ENCODE measurements at regions not wholly inside any gene's neighbourhood (a gene's known extent, or its start where the extent isn't known, plus 50 kb on each side); places are given as distances from the start of the nearest gene placed in this dataset.

- DNase-seq (ENCODE audit: extremely low read depth, low read depth): no peak
Observed at GRCh38 chr2:221318376-221319130, 253.6 kb downstream of the EPHA4 start.

GRCh38 chr2:221322741-221323140 is 249.4 kb downstream of the EPHA4 start:
- DNase-seq (ENCODE audit: extremely low read depth, low read depth): no peak

- no peak for DNase-seq (ENCODE audit: extremely low read depth, low read depth)
Observed at GRCh38 chr2:221323513-221323912, 248.6 kb downstream of the EPHA4 start.

- DNase-seq (ENCODE audit: extremely low read depth, low read depth): no peak
Observed at GRCh38 chr2:221330436-221330835, 241.7 kb downstream of the EPHA4 start.

- no peak for DNase-seq (ENCODE audit: extremely low read depth, low read depth)
Observed at GRCh38 chr2:221334481-221335218, 237.5 kb downstream of the EPHA4 start.

- no peak for DNase-seq (ENCODE audit: extremely low read depth, low read depth)
Observed at GRCh38 chr2:221335219-221335752, 236.8 kb downstream of the EPHA4 start.

GRCh38 chr2:221336967-221337366 is 235.1 kb downstream of the EPHA4 start:
- DNase-seq (ENCODE audit: extremely low read depth, low read depth): no peak

GRCh38 chr2:221337957-221338685 is 234.0 kb downstream of the EPHA4 start:
- no peak for DNase-seq (ENCODE audit: extremely low read depth, low read depth)

GRCh38 chr2:221342388-221342787 is 229.7 kb downstream of the EPHA4 start:
- DNase-seq (ENCODE audit: extremely low read depth, low read depth): no peak

- DNase-seq (ENCODE audit: extremely low read depth, low read depth): no peak
Observed at GRCh38 chr2:221343524-221343923, 228.6 kb downstream of the EPHA4 start.

- DNase-seq (ENCODE audit: extremely low read depth, low read depth): no peak
Observed at GRCh38 chr2:221345516-221345915, 226.6 kb downstream of the EPHA4 start.

- DNase-seq (ENCODE audit: extremely low read depth, low read depth): no peak
Observed at GRCh38 chr2:221346411-221346810, 225.7 kb downstream of the EPHA4 start.

- DNase-seq (ENCODE audit: extremely low read depth, low read depth): peak; percentile 5
Observed at GRCh38 chr2:221347471-221347870, 224.6 kb downstream of the EPHA4 start.

GRCh38 chr2:221350616-221351015 is 221.5 kb downstream of the EPHA4 start:
- DNase-seq (ENCODE audit: extremely low read depth, low read depth): no peak

GRCh38 chr2:221353201-221353600 is 218.9 kb downstream of the EPHA4 start:
- no peak for DNase-seq (ENCODE audit: extremely low read depth, low read depth)

GRCh38 chr2:221360312-221360711 is 211.8 kb downstream of the EPHA4 start:
- DNase-seq (ENCODE audit: extremely low read depth, low read depth): no peak

- no peak for DNase-seq (ENCODE audit: extremely low read depth, low read depth)
Observed at GRCh38 chr2:221360742-221361141, 211.4 kb downstream of the EPHA4 start.

- DNase-seq (ENCODE audit: extremely low read depth, low read depth): no peak
Observed at GRCh38 chr2:221361633-221362032, 210.5 kb downstream of the EPHA4 start.

GRCh38 chr2:221364672-221365071 is 207.4 kb downstream of the EPHA4 start:
- no peak for DNase-seq (ENCODE audit: extremely low read depth, low read depth)
